GM21825 (cell line): ENCODE measurements at regions not wholly inside any gene's neighbourhood (a gene's known extent, or its start where the extent isn't known, plus 50 kb on each side); places are given as distances from the start of the nearest gene placed in this dataset.
"Not testable (repeated sequence)": the region's sequence is repeated elsewhere in the genome, so short reads cannot be mapped to it uniquely, and the experiment has no call there.

Source experiments
- ATAC-seq: cut with Tn5 transposase; IDR thresholded peaks from one replicate; pipeline ENCODE4 v1.9.1; 2021; ENCODE audit warnings: mild to moderate bottlenecking, moderate library complexity; ENCODE audit not compliant: unreplicated experiment

- no peak for ATAC-seq
Observed at GRCh38 chr1:189752461-189752995, 725.1 kb downstream of the BRINP3 start.

- not testable (repeated sequence) for ATAC-seq
Observed at GRCh38 chr1:189755100-189755499, 722.6 kb downstream of the BRINP3 start.

DNA sequence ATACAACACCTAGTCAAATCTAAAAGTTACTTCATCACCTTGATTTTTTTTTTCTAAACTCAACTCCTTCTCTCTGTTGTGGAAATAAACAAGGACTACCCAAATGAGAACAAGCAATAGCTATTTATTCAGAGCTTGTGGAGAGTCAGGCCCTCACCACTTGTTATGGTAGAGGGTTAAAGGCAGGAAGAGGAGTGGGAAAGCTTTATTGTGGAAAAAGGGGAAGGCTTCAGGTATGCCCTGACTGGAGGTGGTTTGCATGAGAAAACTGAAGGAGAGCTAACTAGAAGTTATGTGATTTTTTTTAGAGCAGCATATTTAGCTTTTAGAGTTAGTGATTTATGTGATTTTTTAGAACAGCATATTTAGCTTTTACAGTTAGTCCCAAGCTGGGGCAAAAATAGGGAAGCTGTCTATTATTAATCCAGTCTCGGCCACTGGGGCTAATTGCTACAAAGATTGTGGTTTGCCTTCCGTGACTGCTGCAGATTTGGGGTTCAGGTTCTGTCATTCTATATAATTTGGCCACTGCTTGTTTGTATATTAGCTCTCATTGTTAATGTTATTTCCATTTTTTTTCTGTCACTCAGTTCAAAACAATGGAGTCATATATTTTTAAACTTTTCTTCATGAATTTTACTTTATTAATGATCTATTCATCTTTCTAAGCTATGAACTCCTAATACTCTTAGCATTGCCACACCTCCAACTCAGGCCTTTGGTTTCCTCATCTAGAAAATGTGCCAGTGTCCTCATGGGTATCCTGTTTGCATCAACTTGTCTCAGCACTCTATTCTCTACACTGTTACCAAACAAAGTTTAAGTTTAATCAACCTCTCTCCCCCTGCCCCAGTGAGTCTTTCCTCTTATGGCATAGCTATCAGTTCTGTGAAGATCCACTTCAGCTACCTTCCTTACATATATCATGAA, 713.0 kb downstream of the BRINP3 start:
- no peak for ATAC-seq

DNA sequence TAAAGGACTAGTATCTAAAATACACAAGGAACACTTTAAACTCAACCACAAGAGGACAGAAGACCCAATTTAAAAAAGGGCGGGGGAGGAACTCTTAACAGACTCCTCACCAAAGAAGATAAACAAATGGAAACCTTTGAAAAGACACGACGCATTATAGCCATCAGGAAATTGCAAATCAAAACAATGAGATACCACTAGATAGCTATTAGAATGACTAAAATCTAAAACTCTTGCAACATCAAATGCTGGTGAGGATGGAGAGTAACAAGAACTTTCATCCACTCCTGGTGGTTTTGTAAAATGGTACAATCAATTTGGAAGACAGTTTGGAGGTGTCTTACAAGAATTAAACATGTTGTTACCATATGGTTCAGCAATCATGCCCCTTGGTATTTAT, 708.2 kb downstream of the BRINP3 start:
- ATAC-seq = no peak

DNA sequence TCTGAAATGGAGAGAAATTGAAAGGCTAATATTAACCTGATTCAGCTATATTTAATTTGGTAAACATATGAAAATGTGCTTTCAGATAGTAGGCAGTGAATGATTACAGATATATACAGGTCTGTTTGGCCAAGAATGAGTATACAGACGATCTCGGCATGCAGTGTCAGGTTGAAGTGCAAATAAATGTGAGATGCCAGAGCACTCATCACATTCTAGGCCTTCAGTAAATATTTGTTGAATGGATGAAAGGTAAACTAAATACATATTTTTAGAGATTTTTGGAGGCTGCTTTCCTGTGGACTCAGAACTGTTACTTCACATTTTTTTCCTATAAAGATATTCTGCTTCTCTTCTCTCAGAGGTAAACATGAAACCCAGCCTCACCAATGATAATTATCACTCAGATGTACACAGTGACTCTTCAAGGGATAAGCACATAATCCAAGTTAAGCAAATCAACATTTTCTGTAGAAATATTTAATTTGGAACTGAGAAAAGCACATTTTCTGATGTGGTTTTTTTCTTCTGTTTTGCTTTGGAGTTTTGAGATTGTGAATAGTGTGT, 702.9 kb downstream of the BRINP3 start:
- no peak for ATAC-seq

GRCh38 chr1:189775343-189775742, 702.3 kb downstream of the BRINP3 start:
- ATAC-seq = no peak

- no peak for ATAC-seq
Observed at GRCh38 chr1:189779034-189779433, 698.6 kb downstream of the BRINP3 start.

- no peak for ATAC-seq
Observed at GRCh38 chr1:189782295-189782694, 695.4 kb downstream of the BRINP3 start.

GRCh38 chr1:189783456-189783855, 694.2 kb downstream of the BRINP3 start:
- no peak for ATAC-seq

GRCh38 chr1:189786761-189787160, 690.9 kb downstream of the BRINP3 start:
- ATAC-seq = no peak

- ATAC-seq = no peak
Observed at GRCh38 chr1:189787201-189787600, 690.5 kb downstream of the BRINP3 start.

- ATAC-seq = no peak
Observed at GRCh38 chr1:189790335-189790734, 687.3 kb downstream of the BRINP3 start.

DNA sequence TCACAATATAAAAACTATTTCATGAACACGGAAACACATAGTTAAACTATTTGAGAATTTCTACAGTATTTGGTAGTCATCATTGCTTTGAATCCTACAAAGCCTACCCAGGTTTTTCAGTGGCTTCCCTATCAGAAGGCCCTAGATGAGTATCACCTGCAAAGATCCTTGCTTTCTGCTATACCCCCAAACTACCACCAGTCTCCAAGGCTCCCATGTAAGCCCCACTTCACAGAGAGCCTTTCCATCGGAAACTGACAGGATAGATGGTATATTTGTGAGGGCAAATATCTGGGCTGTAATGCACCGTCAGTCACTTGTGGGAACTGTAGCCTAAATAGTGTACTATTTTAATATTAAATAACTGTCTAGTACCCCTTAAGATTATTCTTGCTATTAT, 674.3 kb downstream of the BRINP3 start:
- no peak for ATAC-seq

DNA sequence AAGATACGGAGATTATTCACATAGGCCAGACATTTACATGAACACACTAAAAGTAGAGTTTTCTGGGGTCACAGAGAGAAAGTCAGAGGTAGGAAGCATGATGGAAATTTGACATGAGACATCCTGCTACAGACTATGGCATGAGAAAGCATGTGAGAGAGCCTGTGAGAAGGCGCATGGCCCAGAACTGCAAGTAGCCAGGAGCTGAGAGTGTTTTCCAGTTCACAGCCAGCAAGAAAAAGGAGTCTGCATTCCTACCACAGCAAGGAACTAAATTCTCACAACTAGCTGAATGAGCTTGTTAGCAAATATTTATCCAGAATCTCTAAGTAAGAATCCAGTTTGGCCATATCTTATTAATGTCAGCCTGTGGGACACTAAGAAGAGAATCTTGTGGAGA, 673.3 kb downstream of the BRINP3 start:
- no peak for ATAC-seq

- no peak for ATAC-seq
Observed at GRCh38 chr1:189805735-189806134, 671.9 kb downstream of the BRINP3 start.

DNA sequence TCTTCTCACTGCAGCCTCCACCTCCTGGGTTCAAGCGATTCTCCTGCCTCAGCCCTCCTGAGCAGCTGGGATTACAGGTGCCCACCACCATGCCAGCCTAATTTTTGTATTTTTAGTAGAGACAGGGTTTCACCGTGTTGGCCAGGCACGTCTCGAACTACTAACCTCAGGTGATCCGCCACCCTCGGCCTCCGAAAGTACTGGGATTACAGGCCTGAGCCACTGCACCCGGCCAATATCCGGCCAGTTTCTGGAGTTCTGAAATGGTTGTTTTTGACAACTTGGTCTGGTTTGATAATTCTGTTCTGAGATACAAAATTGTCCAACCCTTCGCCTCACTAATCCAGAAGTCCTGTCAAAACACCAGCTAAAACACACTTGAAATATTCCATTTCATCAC, 667.0 kb downstream of the BRINP3 start:
- not testable (repeated sequence) for ATAC-seq

GRCh38 chr1:189811960-189812359, 665.7 kb downstream of the BRINP3 start:
- no peak for ATAC-seq

DNA sequence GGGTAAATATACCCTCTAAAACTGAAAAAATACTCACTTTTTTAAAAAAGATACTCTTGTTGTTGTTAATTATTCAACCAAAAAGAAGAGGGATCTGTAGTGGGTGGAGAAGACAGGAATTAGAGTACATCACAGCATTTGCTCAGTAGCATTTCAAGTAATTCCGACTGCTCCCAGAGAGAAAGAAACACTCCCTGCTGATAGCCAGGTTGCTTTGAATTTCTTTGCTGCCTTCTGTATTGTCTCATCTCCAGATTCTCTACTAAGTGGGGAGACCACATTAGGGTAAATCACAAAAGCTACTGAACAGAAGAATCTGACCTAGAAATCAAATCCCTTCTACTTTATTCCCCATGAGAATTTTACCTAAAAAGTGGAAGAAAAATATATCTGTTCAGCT, 661.1 kb downstream of the BRINP3 start:
- ATAC-seq = no peak

- ATAC-seq = no peak
Observed at GRCh38 chr1:189819751-189820150, 657.9 kb downstream of the BRINP3 start.

GRCh38 chr1:189821833-189822232, 655.8 kb downstream of the BRINP3 start:
- ATAC-seq = no peak

DNA sequence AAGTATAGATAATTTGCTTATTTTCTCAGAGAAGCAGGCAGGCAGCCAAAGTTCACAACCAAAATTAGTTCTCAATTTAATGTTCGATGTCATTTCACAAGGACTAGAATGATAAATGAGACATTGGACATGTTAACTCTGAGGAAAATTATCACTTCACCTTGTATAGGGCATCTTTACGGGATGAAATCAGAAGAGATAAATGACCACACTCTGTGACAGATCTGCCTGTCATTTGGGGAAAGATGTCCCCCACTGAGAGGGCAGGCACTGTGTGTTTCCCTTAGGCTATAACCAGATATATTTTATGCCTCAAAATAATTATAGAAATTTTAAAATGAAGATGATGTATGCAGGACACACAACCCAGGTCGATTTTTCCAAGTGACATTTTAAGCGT, 642.9 kb downstream of the BRINP3 start:
- ATAC-seq = no peak

DNA sequence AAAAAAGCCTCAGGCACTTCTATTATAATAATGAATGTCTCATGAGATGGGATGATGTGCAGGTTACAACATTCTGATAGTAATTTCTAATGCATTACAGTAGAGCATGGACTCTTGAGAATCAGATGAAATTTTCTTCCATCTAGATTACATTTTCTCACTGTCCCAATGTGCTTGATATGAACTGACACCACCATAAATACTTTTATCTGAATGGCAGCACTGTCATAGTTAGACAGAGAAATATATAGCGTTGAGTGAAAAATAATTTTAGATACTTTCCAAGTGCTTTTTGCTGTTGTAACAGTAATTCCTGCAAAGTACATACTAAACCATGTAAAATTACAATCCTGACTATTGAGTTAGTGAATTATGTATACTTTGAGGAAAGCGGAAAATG, 630.1 kb downstream of the BRINP3 start:
- ATAC-seq = no peak
